ENCODE measurements at regions not wholly inside any gene's neighbourhood (a gene's known extent, or its start where the extent isn't known, plus 50 kb on each side); places are given as distances from the start of the nearest gene placed in this dataset.

DNA sequence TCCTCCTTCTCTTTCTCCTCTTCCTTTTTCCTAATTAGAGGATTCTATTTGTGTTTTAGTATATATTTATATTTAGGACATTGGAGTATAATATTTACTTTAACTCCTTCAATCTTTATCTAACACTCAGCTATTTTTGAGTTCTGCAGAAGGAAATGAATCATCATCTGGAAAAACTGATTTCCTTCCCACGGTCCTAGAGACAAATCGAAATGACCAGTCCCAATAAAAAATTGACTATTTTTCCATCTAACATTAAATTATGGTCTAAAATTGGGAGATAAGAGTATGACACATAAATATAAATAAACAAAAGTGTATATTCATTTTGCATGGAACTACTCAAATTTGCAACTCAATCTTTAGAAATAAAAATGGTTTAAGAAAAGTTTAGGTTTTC is 167.4 kb downstream of the TMTC3 start:
- DNase-seq, result no peak
- peaks cover 13% of the 10 kb centered on the region for H3K4me1 Mint-ChIP-seq (ENCODE audit: low read depth, unreplicated experiment)
- no peaks in the 10 kb centered on the region for H3K9me3 Mint-ChIP-seq (ENCODE audit: low read depth, unreplicated experiment)
- TF ChIP-seq, protein P1, sequence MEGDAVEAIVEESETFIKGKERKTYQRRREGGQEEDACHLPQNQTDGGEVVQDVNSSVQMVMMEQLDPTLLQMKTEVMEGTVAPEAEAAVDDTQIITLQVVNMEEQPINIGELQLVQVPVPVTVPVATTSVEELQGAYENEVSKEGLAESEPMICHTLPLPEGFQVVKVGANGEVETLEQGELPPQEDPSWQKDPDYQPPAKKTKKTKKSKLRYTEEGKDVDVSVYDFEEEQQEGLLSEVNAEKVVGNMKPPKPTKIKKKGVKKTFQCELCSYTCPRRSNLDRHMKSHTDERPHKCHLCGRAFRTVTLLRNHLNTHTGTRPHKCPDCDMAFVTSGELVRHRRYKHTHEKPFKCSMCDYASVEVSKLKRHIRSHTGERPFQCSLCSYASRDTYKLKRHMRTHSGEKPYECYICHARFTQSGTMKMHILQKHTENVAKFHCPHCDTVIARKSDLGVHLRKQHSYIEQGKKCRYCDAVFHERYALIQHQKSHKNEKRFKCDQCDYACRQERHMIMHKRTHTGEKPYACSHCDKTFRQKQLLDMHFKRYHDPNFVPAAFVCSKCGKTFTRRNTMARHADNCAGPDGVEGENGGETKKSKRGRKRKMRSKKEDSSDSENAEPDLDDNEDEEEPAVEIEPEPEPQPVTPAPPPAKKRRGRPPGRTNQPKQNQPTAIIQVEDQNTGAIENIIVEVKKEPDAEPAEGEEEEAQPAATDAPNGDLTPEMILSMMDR (IDR thresholded peaks at IDR 0.05; ENCODE audit: unreplicated experiment), result no peak
- CTCF ChIA-PET, result interaction anchor here (0.6 to 2.3 kb wide), 2 partner anchors 9 to 10 kb away, joined by 3 to 6 read pairs; no protein-coding TSS in a partner anchor
- intact Hi-C loops (cut with micrococcal nuclease; ENCODE audit: unreplicated experiment), result no loop called here
- no peak overlapping the region for H3K27ac Mint-ChIP-seq (ENCODE audit: unreplicated experiment)
- BruUV-seq (replicated peaks), result no TSS peak
- H3K27me3 Mint-ChIP-seq (ENCODE audit: unreplicated experiment), result no peaks in the 10 kb centered on the region
- H3K4me3 Mint-ChIP-seq (ENCODE audit: low read depth, unreplicated experiment), result no peak overlapping the region
- no peaks in the 10 kb centered on the region for H3K36me3 Mint-ChIP-seq (ENCODE audit: insufficient read depth, unreplicated experiment)

GRCh38 chr12:88310069-88310468 is 168.0 kb downstream of the TMTC3 start:
- DNase-seq, result no peak
- Mint-ChIP-seq H3K27me3 (ENCODE audit: unreplicated experiment) (no peaks in the 10 kb centered on the region), H3K4me3 (ENCODE audit: low read depth, unreplicated experiment) (no peak overlapping the region), H3K36me3 (ENCODE audit: insufficient read depth, unreplicated experiment) (no peaks in the 10 kb centered on the region), H3K27ac (ENCODE audit: unreplicated experiment) (no peak overlapping the region), H3K4me1 (ENCODE audit: low read depth, unreplicated experiment) (peaks cover 13% of the 10 kb centered on the region), H3K9me3 (ENCODE audit: low read depth, unreplicated experiment) (no peaks in the 10 kb centered on the region)
- intact Hi-C loops (cut with micrococcal nuclease; ENCODE audit: unreplicated experiment), result no loop called here
- BruUV-seq (replicated peaks), result no TSS peak
- TF ChIP-seq, protein P1 (IDR thresholded peaks at IDR 0.05; ENCODE audit: unreplicated experiment), result no peak
- CTCF ChIA-PET, result interaction anchor here (2.3 kb wide), 1 partner anchor 11 kb away, joined by 6 read pairs; no protein-coding TSS in a partner anchor

DNA sequence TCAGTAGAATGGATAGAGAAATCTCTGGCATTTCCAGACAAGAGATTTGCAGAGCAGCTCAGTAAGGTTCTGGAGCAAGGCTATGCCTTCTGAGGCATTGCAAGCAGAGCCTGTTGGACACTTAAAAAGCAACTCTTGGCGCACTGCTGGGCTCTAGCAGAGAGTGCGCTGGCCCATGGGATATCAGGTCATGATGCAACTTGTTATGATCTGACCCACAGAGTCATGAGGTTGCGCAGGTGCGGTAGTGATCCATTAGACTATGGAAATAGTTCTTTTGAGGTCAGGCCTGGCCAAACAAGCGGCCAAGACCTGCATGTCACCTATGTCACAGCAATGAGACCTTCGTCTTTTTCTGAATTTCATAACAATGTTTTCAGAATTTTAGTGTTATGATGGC is 168.6 kb downstream of the TMTC3 start:
- Mint-ChIP-seq H3K4me1 (ENCODE audit: low read depth, unreplicated experiment) (peaks cover 13% of the 10 kb centered on the region), H3K9me3 (ENCODE audit: low read depth, unreplicated experiment) (no peaks in the 10 kb centered on the region), H3K4me3 (ENCODE audit: low read depth, unreplicated experiment) (no peak overlapping the region), H3K36me3 (ENCODE audit: insufficient read depth, unreplicated experiment) (no peaks in the 10 kb centered on the region), H3K27me3 (ENCODE audit: unreplicated experiment) (no peaks in the 10 kb centered on the region), H3K27ac (ENCODE audit: unreplicated experiment) (no peak overlapping the region)
- BruUV-seq (replicated peaks), result no TSS peak
- intact Hi-C loops (cut with micrococcal nuclease; ENCODE audit: unreplicated experiment), result no loop called here
- DNase-seq, result no peak
- TF ChIP-seq, protein P1 (IDR thresholded peaks at IDR 0.05; ENCODE audit: unreplicated experiment), result no peak
- CTCF ChIA-PET, result no interaction called here

DNA sequence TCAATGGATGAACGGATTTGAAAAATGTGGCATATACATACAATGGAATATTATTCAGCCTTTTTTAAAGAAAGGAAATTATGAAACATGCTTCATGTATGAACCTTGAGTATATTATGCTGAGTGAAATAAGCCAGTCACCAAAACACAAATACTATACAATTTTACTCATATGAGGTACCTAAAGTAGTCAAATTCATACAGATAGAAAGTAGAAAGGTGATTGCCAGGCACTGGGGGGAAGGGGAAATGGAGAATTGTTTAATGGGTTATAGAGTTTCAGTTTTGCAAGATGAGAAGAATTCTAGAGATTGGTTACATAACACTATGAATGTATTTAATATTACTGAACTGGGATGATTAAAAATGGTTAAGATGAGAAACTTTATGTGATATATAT is 171.4 kb downstream of the TMTC3 start:
- TF ChIP-seq, protein P1 (IDR thresholded peaks at IDR 0.05; ENCODE audit: unreplicated experiment), result no peak
- no TSS peak for BruUV-seq (replicated peaks)
- Mint-ChIP-seq H3K9me3 (ENCODE audit: low read depth, unreplicated experiment) (no peaks in the 10 kb centered on the region), H3K4me1 (ENCODE audit: low read depth, unreplicated experiment) (no peaks in the 10 kb centered on the region), H3K4me3 (ENCODE audit: low read depth, unreplicated experiment) (no peak overlapping the region), H3K27me3 (ENCODE audit: unreplicated experiment) (no peaks in the 10 kb centered on the region), H3K36me3 (ENCODE audit: insufficient read depth, unreplicated experiment) (no peaks in the 10 kb centered on the region), H3K27ac (ENCODE audit: unreplicated experiment) (no peak overlapping the region)
- no peak for DNase-seq
- intact Hi-C loops (cut with micrococcal nuclease; ENCODE audit: unreplicated experiment), result no loop called here
- CTCF ChIA-PET, result no interaction called here

Measured in Calu3 (cell line).